HG02884 (cell line): ENCODE measurements at regions not wholly inside any gene's neighbourhood (a gene's known extent, or its start where the extent isn't known, plus 50 kb on each side); places are given as distances from the start of the nearest gene placed in this dataset.

ENCODE experiments used
- ATAC-seq: cut with Tn5 transposase; IDR thresholded peaks from one replicate; pipeline ENCODE4 v1.9.1; 2021; ENCODE audit warnings: mild to moderate bottlenecking, moderate library complexity; ENCODE audit not compliant: unreplicated experiment

DNA sequence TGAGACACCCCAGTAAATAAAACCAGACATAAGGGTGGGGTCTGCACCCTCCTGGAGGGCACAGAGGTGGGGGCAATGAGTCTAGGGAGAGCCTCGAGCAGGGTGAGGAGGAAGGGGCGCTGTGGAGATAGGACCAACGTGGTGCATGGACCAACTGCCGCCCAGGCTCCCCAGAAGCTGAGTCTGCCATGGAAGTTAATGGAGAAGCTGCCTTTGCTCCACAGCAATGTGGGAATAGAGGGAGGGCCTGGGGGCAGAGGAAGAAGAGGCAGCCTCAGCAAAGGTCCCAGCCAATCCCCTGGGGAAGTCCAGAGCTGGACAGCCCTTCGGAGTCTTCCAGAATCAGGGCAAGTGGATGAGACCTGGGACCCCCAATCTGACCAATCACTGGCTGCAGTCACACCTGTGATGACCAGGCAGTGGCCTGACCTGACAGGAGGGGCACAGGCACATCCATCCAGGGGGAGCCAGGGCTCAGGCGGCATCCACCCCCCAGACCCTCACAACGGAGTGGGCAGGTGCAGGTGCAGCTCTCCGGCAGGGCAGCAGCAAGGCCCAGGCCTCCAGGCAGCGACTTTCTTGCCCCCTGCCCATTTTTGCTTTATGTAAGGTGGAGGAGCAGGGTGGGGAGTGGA is 242.2 kb upstream of the PPP2R2D start:
- no peak for ATAC-seq

- ATAC-seq, result no peak
These were observed 240.4 kb upstream of the PPP2R2D start for GRCh38 chr10:131660427-131660826.

- ATAC-seq, result no peak
These were observed 238.0 kb upstream of the PPP2R2D start for GRCh38 chr10:131662851-131663250.

DNA sequence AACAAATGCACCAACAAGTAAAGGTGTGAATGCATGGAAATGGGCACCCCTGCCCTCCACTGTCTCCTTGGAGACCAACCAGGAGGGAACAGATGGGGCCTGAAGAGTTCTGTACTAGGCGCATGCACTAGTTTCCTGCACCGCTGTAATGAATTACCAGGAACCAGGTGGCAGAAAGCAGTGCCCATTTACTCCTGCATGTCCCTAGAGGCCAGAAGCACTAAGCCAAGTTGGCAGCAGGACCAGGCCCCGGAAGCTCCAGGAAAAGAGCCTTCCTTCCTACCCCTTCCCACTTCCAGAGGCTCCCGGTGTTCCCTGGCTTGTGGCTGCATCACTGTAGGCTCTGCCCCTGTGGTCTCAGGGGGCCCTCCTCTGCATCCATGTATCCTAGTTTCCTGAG is 237.5 kb upstream of the PPP2R2D start:
- ATAC-seq, result no peak

- no peak for ATAC-seq
These were observed 234.7 kb upstream of the PPP2R2D start for GRCh38 chr10:131666091-131666490.

GRCh38 chr10:131667047-131667446 is 233.8 kb upstream of the PPP2R2D start:
- no peak for ATAC-seq

- no peak for ATAC-seq
These were observed 233.2 kb upstream of the PPP2R2D start for GRCh38 chr10:131667561-131667960.

- no peak for ATAC-seq
These were observed 231.9 kb upstream of the PPP2R2D start for GRCh38 chr10:131668903-131669302.

DNA sequence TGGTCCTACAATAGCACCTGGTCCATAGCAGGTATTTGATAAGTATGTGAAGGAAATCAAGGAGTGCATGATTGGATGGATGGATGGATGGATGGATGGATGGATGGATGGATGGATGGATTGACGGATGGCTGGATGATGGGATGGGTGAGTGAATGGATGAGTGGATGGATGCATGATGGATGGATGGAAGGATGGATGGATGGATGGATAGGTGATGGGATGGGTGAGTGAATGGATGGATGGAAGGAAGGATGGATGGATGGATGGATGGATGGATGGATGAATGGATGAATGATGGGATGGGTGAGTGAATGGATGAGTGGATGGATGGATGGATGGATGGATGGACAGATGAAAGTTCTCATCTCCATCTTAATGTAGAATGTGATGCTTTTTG is 231.0 kb upstream of the PPP2R2D start:
- ATAC-seq, result no peak

- ATAC-seq, result no peak
These were observed 230.5 kb upstream of the PPP2R2D start for GRCh38 chr10:131670341-131670740.

DNA sequence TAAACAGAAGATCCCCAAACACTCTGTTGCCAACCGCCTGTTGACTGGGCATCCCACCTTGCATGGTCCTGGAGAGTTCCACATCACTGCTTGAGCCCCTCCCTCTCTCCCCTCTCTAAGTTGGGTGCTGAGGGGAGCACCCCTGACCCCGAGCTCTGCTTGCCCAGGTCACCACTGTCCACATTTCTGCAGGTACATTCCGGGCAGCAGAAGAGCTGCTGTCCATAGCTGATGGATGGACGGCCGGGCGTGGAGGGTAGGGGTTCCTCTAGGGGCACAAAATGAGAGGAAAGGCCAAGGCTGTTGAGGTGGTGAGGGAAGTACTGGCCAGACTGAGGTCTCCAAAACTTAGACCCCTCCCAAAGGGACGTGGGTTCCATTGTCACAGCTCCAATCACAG is 227.4 kb upstream of the PPP2R2D start:
- ATAC-seq, result no peak

GRCh38 chr10:131674130-131674529 is 226.7 kb upstream of the PPP2R2D start:
- no peak for ATAC-seq

GRCh38 chr10:131675104-131675503 is 225.7 kb upstream of the PPP2R2D start:
- no peak for ATAC-seq

- ATAC-seq, result no peak
These were observed 224.6 kb upstream of the PPP2R2D start for GRCh38 chr10:131676046-131676799.

DNA sequence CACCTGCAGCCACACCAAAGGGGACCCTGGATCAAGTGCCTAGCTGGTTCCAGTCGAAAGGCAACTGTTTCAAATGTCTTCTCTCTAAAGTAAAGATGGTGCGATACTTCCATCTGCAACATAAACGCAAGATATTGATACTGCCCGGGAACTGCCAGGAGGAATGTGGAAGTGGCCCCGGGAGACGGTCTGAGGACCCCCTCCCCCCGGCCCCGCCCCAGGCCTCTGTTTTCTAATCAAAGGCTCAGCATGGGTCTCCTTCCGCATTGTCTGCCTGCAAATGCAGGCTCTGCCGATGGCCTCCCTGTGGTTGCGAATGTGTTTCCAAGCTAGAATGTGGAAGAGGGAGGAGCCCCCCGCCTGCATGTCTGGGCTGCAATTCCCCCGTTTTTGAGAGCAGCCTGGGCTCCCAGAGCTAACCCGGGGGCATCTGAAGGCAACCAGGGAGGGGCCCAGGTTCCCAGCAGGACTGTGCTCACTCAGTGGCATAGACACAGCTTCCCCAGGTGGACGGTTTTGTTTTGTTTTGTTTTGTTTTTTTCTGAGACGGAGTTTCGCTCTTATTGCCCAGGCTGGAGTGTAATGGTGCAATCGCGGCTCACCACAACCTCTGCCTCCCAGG is 223.9 kb upstream of the PPP2R2D start:
- no peak for ATAC-seq

- no peak for ATAC-seq
These were observed 223.1 kb upstream of the PPP2R2D start for GRCh38 chr10:131677671-131678070.

- ATAC-seq, result no peak
These were observed 222.6 kb upstream of the PPP2R2D start for GRCh38 chr10:131678171-131678570.

DNA sequence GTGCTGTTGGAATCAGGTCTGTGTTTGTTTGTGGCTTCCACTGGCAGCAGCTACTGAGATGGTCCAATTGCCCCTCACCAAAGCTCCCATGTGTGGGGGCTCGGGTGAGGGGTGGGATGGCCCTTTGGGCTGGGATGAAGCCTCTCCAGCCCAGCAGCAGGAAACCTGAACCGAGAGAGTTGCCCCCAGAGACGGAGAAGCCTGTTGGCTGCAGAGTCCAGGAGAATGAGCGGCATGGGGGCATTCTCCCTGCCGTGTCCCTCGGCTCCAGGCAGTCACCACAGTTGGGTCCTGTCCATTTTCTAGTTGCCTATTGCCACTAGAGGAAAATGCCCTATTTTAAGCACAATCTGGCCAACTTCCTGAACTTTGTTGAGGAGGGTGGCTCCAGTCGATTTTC is 222.2 kb upstream of the PPP2R2D start:
- no peak for ATAC-seq

- no peak for ATAC-seq
These were observed 220.9 kb upstream of the PPP2R2D start for GRCh38 chr10:131679926-131680325.

- no peak for ATAC-seq
These were observed 219.7 kb upstream of the PPP2R2D start for GRCh38 chr10:131681122-131681521.

DNA sequence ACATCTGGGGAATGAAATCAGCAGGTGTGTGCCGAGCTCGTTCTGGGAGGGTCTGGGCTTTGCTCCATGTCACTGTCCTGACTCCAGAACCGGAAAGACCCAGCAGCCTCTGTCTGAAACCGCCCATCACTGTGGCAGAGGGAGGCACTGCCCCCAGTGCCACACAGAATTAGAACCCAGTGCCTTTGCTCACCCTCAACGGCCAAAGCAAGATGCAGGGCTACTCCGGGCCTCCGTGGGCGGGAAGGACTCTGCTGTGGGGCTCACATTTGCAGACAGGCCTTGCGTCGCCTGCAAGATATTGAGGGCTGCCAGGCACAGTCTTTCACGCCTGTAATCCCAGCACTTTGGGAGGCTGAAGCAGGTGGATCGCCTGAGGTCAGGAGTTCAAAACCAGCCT is 219.2 kb upstream of the PPP2R2D start:
- no peak for ATAC-seq

GRCh38 chr10:131682271-131682962 is 218.4 kb upstream of the PPP2R2D start:
- ATAC-seq, result no peak
